Astrocyte (in vitro differentiated cells and primary cell): ENCODE measurements at regions not wholly inside any gene's neighbourhood (a gene's known extent, or its start where the extent isn't known, plus 50 kb on each side); places are given as distances from the start of the nearest gene placed in this dataset.

Experiments
- EZH2 ChIP-seq: IDR thresholded peaks from 2 replicates; pipeline ENCODE4 v1.6.1; 2012; ENCODE audit warnings: mild to moderate bottlenecking, low read length, inconsistent platforms; ENCODE audit not compliant: insufficient read depth
- TF ChIP-seq, protein P1 (sequence below): IDR thresholded peaks from 2 replicates; pipeline ENCODE4 v1.5.1; 2011; ENCODE audit warnings: low read depth, mild to moderate bottlenecking, inconsistent platforms, low read length, moderate library complexity; ENCODE audit not compliant: insufficient read depth

DNA sequence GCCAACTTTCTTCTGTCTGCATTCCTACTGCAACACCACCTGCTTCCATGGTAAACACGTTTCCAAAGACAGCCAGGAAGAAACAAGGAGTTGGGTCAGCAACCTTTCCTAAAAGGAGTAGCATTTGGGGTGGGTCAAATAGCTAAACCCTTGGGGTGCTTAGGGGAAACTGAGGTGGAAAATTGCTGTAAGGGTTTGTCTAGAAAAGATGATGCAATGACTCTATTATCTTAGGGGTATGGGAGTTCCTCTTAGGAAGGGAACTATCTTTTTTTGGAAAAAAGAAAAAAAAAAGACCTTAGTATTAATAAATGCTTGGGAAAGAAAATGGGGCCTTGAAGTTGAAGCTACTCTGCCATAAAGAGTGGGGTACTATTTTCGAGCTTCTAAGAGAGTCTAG lies 86.1 kb upstream of the POMGNT2 start:
- TF ChIP-seq, protein P1, sequence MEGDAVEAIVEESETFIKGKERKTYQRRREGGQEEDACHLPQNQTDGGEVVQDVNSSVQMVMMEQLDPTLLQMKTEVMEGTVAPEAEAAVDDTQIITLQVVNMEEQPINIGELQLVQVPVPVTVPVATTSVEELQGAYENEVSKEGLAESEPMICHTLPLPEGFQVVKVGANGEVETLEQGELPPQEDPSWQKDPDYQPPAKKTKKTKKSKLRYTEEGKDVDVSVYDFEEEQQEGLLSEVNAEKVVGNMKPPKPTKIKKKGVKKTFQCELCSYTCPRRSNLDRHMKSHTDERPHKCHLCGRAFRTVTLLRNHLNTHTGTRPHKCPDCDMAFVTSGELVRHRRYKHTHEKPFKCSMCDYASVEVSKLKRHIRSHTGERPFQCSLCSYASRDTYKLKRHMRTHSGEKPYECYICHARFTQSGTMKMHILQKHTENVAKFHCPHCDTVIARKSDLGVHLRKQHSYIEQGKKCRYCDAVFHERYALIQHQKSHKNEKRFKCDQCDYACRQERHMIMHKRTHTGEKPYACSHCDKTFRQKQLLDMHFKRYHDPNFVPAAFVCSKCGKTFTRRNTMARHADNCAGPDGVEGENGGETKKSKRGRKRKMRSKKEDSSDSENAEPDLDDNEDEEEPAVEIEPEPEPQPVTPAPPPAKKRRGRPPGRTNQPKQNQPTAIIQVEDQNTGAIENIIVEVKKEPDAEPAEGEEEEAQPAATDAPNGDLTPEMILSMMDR = no peak
- no peak for TF ChIP-seq EZH2
